IPS DF 6.9 (cell line): ENCODE measurements at regions not wholly inside any gene's neighbourhood (a gene's known extent, or its start where the extent isn't known, plus 50 kb on each side); places are given as distances from the start of the nearest gene placed in this dataset.

Source experiments
- DNase-seq: peaks from one replicate; pipeline ENCODE4 v3.0.0-alpha.2; 2013; ENCODE audit warnings: low read depth, low spot score
- H3K27ac ChIP-seq: one replicate; pipeline ENCODE4 v1.5.1; 2013; ENCODE audit warnings: low read length, control low read depth
- H3K27me3 ChIP-seq: 2 replicates; pipeline ENCODE4 v1.6.1; 2013; ENCODE audit warnings: mild to moderate bottlenecking, low read length; ENCODE audit not compliant: control insufficient read depth, insufficient read depth
- H3K36me3 ChIP-seq: 2 replicates; pipeline ENCODE4 v1.6.1; 2013; ENCODE audit warnings: low read length; ENCODE audit not compliant: control insufficient read depth, insufficient read depth
- H3K4me1 ChIP-seq: 2 replicates; pipeline ENCODE4 v1.6.1; 2013; ENCODE audit warnings: low read length; ENCODE audit not compliant: control insufficient read depth, insufficient read depth
- H3K4me3 ChIP-seq: 2 replicates; pipeline ENCODE4 v1.5.1; 2013; ENCODE audit warnings: mild to moderate bottlenecking, low read length
- H3K9me3 ChIP-seq: 2 replicates; pipeline ENCODE4 v1.6.1; 2013; ENCODE audit warnings: low read length, inconsistent platforms; ENCODE audit not compliant: control insufficient read depth, insufficient read depth
- WGBS: extraction: QIAGEN DNeasy Blood & Tissue Kit; methylation state at CpG from one replicate; pipeline ENCODE4 v1.1.7; 2013; ENCODE audit warnings: mixed read lengths, missing lambda C conversion rate; ENCODE audit not compliant: insufficient read length, insufficient coverage; 5-methylcytosine and 5-hydroxymethylcytosine counted together

DNA sequence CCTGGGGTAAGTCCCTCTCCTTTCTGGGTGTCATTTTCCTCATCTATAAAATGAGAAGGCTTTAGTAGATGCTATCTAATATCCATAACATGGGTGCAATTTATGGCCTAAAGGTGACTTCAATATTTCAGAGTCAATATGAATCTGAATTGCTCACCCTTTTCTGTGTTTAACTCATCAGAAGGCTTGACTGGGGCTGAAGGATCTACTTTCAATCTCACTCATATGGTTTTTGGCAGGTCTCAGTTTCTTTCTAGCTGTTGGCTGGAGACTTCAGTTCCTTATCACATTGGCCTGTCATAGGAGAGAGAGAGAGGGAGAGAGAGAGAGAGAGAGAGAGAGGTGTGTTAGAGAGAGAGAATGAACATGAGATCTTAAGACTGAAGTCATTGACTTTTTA, 343.7 kb upstream of the MEX3C start:
- H3K9me3 ChIP-seq, result no peaks in the 10 kb centered on the region

DNA sequence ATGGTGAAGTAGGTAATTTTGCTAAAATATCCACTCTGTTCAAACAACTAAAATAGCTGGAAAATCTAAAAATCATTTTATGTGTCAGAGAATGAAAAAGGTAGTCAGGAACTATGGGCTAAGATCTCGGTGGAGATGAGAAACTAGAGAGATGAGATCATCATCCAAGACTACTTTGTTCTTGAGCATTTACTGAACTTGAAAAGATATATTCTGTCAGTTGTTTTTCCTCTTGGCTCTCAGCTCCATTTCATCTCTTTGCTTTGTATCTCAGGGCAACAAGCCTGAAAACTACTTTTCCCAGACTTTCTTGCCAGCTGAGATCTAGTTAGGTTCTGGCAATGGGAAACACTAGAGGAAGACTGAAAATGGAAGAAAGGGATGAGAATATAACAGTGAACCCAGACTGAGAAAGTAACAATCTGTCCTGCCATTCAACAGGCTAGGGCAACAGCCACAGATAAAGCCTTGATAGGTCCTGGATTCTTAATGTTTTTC, 346.2 kb upstream of the MEX3C start:
- no peaks in the 10 kb centered on the region for H3K4me1 ChIP-seq

More for the DNA sequence above, 343.7 kb upstream of the MEX3C start:
- Histone ChIP-seq H3K27me3 (no peaks in the 10 kb centered on the region), H3K27ac (no peak overlapping the region), H3K36me3 (no peaks in the 10 kb centered on the region; the same call in 1 of the 2 replicates), H3K4me3 (no peak overlapping the region), H3K4me1 (no peaks in the 10 kb centered on the region)
- no peak for DNase-seq

DNA sequence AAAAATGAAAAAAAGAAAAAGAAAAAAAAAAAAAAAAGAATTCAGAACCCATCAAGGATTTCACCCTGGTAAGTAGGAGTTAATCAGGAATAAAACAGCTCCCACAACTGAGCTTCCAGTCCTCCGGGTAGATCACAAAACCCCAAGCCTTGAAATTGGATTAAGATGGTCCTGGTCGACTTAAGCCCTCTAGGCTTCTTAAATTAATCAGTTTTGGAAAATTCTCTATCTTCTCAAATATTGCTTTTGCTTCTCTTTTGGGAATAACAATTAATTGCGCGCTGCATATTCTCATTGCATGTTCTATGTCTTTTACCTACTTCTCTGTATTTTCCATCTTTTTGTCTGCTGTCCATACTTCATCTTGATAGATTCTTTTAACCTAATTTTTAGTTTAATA, 348.0 kb upstream of the MEX3C start:
- H3K4me3 ChIP-seq, result no peak overlapping the region
- H3K36me3 ChIP-seq, result no peaks in the 10 kb centered on the region; the same call in 1 of the 2 replicates
- H3K27ac ChIP-seq, result no peak overlapping the region
- H3K27me3 ChIP-seq, result no peaks in the 10 kb centered on the region
- H3K9me3 ChIP-seq, result no peaks in the 10 kb centered on the region
- no peak for DNase-seq
- H3K4me1 ChIP-seq, result no peaks in the 10 kb centered on the region
- no CpG with 5 or more reads among the region's 4 CpGs for WGBS

More for the DNA sequence above, 346.2 kb upstream of the MEX3C start:
- no peaks in the 10 kb centered on the region for H3K27me3 ChIP-seq
- WGBS, result no CpG with 5 or more reads among the region's 1 CpG
- DNase-seq, result no peak
- no peaks in the 10 kb centered on the region for H3K9me3 ChIP-seq
- no peak overlapping the region for H3K27ac ChIP-seq
- no peak overlapping the region for H3K4me3 ChIP-seq
- H3K36me3 ChIP-seq, result no peaks in the 10 kb centered on the region; the same call in 1 of the 2 replicates

DNA sequence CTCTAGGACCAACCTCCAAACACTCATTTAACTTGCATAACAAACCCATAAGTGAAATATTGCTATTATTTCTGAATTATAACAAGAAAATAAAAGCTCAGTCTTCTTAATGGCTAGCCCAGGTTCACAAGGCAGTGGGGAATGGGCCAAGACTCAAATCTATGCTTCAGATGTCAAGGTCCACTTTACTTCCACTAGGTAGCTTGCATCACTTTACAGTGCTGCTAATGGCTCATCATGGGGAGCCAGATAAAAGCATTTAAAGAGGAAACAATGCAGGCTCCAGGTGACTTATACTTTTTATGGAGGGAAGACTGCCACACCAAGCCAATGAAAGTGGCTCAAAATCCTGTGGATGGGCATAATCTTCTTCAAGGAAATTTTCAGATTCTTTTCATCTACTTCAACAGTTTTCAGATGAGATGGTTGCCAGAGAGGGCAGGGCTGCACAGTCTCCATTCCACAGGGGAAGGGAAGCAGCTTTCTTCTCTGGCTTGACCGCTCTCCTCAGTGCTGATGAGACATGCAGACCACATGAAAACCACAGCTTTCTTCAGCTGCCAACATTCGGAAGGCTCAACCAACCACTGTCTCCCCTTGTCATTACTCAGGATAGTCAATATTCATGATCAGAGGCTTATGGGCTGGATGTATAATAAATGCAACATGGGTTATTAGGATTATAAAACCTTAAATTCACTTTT, 361.9 kb upstream of the MEX3C start:
- Histone ChIP-seq H3K9me3 (no peaks in the 10 kb centered on the region), H3K36me3 (no peaks in the 10 kb centered on the region), H3K27ac (no peak overlapping the region), H3K4me3 (no peak overlapping the region), H3K4me1 (no peaks in the 10 kb centered on the region), H3K27me3 (no peaks in the 10 kb centered on the region)
- WGBS, result no CpG with 5 or more reads among the region's 2 CpGs
- DNase-seq, result no peak

DNA sequence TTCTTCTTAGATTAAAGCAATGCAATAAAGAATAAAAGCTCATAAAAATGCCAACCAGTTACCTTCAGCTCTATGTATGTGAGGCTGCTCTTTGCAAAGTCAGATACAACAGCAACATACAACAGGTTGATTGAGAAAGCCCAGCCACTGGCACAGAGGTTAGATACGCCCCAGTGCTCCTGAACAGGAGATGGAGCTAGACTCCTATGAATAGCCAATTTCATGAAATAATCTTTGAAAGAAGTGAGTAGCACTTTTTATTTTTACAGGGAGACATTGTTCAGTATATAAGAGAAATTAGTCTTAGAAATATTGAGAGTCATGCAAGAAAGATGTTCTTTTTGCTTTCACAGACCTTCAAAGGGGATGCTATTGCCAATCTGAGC, 362.4 kb upstream of the MEX3C start:
- no CpG with 5 or more reads among the region's 1 CpG for WGBS
- H3K36me3 ChIP-seq, result no peaks in the 10 kb centered on the region
- no peaks in the 10 kb centered on the region for H3K27me3 ChIP-seq
- H3K27ac ChIP-seq, result no peak overlapping the region
- no peak for DNase-seq
- H3K4me3 ChIP-seq, result no peak overlapping the region
- H3K4me1 ChIP-seq, result no peaks in the 10 kb centered on the region
- H3K9me3 ChIP-seq, result no peaks in the 10 kb centered on the region

DNA sequence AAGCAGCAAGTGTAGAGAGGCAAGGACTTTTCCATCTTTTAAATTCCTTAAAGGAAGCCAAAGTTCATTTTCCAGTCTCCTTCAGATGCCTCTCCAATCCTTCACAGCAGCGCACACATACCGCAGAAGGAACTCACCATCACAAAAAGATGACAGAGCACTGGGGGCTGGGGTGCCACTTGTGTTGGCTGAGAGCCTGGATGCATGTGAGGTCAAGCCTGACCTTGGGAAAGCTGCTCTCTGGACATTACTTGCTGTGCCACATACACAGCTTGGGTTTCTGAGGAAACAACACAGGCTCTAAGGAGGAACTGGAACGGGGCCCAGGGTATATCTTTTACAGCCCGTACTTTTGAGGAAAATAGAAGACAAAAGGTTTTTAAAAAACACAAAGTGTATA, 364.3 kb upstream of the MEX3C start:
- Histone ChIP-seq H3K9me3 (no peaks in the 10 kb centered on the region), H3K36me3 (no peaks in the 10 kb centered on the region), H3K27me3 (no peaks in the 10 kb centered on the region), H3K4me3 (no peak overlapping the region), H3K27ac (no peak overlapping the region), H3K4me1 (no peaks in the 10 kb centered on the region)
- no CpG with 5 or more reads among the region's 4 CpGs for WGBS
- no peak for DNase-seq

DNA sequence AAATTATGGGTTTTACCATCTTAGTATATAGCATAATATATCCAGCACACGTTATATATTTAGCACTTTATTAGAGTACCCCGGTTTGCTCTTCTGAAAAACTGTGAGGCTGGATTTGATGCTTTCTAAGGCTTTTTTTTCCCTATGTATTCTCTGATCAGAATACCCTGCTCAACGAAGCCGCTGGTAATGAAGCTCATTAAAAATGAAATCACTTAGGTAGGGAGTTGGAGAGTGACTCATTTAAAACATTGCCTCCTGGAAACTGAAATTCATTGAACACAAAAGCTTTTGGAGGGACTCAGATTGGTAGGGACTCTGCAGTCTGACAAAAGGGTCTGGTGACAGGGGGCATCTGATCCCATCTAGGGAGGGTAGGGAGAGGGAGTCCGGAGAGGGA, 365.4 kb upstream of the MEX3C start:
- Histone ChIP-seq H3K4me3 (no peak overlapping the region), H3K4me1 (no peaks in the 10 kb centered on the region), H3K27me3 (no peaks in the 10 kb centered on the region), H3K27ac (no peak overlapping the region), H3K36me3 (no peaks in the 10 kb centered on the region), H3K9me3 (no peaks in the 10 kb centered on the region)
- DNase-seq, result no peak
- no CpG with 5 or more reads among the region's 5 CpGs for WGBS

DNA sequence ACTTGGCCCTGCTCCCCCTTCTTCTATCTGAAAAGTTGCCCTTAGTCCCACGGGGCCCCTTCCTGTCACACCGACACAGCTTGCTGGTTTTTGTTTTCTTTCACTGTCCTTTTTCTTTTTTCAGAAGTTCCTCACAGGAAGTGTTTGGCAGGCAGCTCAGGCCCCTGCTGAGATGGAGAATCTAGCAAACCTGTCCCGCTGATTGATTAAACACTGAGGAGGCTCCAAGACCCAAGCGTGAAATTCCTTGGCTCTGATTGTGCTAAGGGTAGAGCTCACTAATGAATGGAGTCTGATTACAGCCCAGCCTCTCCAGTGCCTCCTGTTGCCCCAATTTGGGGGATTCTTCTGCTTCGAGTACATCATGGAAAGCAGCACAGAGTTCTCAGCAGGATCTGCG, 365.9 kb upstream of the MEX3C start:
- DNase-seq, result no peak
- no CpG with 5 or more reads among the region's 6 CpGs for WGBS
- Histone ChIP-seq H3K4me1 (no peaks in the 10 kb centered on the region), H3K4me3 (no peak overlapping the region), H3K27ac (no peak overlapping the region), H3K9me3 (no peaks in the 10 kb centered on the region), H3K36me3 (no peaks in the 10 kb centered on the region), H3K27me3 (no peaks in the 10 kb centered on the region)

DNA sequence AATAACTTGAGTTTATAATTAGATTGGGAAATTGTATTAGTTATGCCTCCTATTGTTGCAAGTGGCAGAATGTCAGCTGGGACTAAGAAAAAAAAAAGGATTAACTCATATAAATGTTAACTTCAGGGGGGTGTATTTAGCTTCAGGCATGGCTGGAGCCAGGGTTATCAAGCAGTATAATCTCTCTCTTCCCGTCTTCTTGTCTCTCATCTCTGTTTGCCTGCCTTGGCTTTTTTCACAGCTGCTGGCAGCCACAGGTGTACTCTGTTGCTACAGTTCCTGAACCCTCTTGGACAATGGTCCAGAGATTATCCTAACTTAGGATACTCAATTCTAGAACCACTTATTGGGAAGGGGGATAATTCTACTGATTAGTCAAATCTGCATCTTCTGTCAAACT, 370.7 kb upstream of the MEX3C start:
- Histone ChIP-seq H3K27me3 (no peaks in the 10 kb centered on the region), H3K27ac (no peak overlapping the region), H3K9me3 (no peaks in the 10 kb centered on the region), H3K4me3 (no peak overlapping the region), H3K36me3 (no peaks in the 10 kb centered on the region), H3K4me1 (no peaks in the 10 kb centered on the region)
- DNase-seq, result no peak
- WGBS, result no CpG with 5 or more reads among the region's 1 CpG

DNA sequence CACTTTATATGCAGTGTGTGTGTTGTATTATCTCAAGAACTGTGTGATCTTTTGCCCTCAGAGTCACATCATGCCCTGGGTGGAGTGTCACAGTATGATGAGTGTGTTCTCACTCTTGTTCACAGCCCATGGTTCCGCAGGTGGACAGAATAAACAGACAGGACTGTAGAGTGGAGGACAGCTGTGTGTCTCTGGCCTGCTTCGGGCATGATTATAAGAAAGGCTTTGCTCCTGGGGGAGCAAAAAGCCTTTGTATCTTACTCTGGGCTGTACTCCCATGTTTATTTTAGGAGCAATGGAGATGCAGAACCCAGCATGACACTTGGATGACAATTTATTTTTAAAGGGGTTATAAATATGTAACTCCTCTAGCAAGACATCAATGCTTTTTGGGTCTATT, 371.7 kb upstream of the MEX3C start:
- no peak overlapping the region for H3K27ac ChIP-seq
- H3K27me3 ChIP-seq, result no peaks in the 10 kb centered on the region
- H3K9me3 ChIP-seq, result no peaks in the 10 kb centered on the region
- no peaks in the 10 kb centered on the region for H3K36me3 ChIP-seq
- DNase-seq, result no peak
- WGBS, result no CpG with 5 or more reads among the region's 2 CpGs
- no peaks in the 10 kb centered on the region for H3K4me1 ChIP-seq
- no peak overlapping the region for H3K4me3 ChIP-seq

DNA sequence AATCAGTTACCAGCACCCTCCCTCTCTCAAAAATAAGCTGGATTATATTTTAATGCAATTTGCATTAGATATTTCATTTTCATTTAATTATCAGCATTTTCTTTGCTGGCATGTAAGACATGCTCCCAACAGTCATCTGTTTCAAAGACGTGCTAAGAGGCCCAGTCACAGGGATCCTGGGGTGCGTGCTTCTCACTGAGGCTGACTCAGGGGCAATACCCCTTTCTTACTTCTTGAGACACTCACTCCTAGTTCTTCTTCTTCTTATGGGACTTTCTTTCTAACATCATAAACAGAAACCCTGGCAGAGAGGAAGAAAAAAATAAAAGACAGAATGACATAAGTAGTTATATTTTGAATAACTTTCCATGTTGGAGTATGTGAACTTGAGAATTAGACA, 372.1 kb upstream of the MEX3C start:
- Histone ChIP-seq H3K4me1 (no peaks in the 10 kb centered on the region), H3K36me3 (no peaks in the 10 kb centered on the region), H3K27ac (no peak overlapping the region), H3K9me3 (no peaks in the 10 kb centered on the region), H3K27me3 (no peaks in the 10 kb centered on the region), H3K4me3 (no peak overlapping the region)
- no peak for DNase-seq
- no CpG with 5 or more reads among the region's 2 CpGs for WGBS
